ENCODE measurements at regions not wholly inside any gene's neighbourhood (a gene's known extent, or its start where the extent isn't known, plus 50 kb on each side); places are given as distances from the start of the nearest gene placed in this dataset.

- Histone ChIP-seq H3K27ac (ENCODE audit: low read depth) (no peak overlapping the region), H3K36me3 (ENCODE audit: insufficient read depth) (no peaks in the 10 kb centered on the region), H3K4me1 (ENCODE audit: insufficient read depth) (no peaks in the 10 kb centered on the region), H3K4me3 (ENCODE audit: low read depth, low read length) (no peak overlapping the region)
- no peak for DNase-seq (ENCODE audit: extremely low spot score)
- WGBS, result 76% methylated on average over 8 of the region's 8 CpGs
Measured at GRCh38 chr14:89641495-89642175, 224.6 kb upstream of the FOXN3 start.

DNA sequence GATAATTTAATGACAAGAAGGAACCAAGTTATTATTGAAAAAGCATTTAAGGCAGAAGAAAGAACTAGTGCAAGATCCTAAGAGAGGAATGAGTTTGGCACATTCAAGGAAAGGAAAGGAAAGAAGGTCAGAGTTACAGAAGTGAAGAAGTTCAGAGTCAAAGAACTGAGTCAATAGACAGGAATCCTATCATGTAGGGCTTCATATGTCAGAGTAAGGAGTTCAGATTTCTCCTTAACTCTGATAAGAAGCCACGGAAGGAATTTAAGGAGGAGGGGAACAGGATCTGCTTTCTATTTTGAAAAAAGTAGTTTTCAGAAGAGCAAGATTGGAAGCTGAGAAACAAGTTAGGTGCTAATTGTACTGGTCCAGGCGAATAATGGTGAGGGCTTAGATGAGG, 223.1 kb upstream of the FOXN3 start:
- Histone ChIP-seq H3K4me3 (ENCODE audit: low read depth, low read length) (no peak overlapping the region), H3K4me1 (ENCODE audit: insufficient read depth) (no peaks in the 10 kb centered on the region), H3K27ac (ENCODE audit: low read depth) (no peak overlapping the region), H3K36me3 (ENCODE audit: insufficient read depth) (no peaks in the 10 kb centered on the region)
- 73% methylated on average over 2 of the region's 2 CpGs for WGBS
- DNase-seq (ENCODE audit: extremely low spot score), result no peak

GRCh38 chr14:89639687-89640086, 222.7 kb upstream of the FOXN3 start:
- H3K4me3 ChIP-seq (ENCODE audit: low read depth, low read length), result no peak overlapping the region
- H3K27ac ChIP-seq (ENCODE audit: low read depth), result no peak overlapping the region
- H3K4me1 ChIP-seq (ENCODE audit: insufficient read depth), result no peaks in the 10 kb centered on the region
- no peaks in the 10 kb centered on the region for H3K36me3 ChIP-seq (ENCODE audit: insufficient read depth)
- no peak for DNase-seq (ENCODE audit: extremely low spot score)
- 95% methylated on average over 1 of the region's 1 CpG for WGBS

GRCh38 chr14:89638891-89639290, 221.9 kb upstream of the FOXN3 start:
- Histone ChIP-seq H3K36me3 (ENCODE audit: insufficient read depth) (no peaks in the 10 kb centered on the region), H3K4me3 (ENCODE audit: low read depth, low read length) (no peak overlapping the region), H3K4me1 (ENCODE audit: insufficient read depth) (no peaks in the 10 kb centered on the region), H3K27ac (ENCODE audit: low read depth) (no peak overlapping the region)
- WGBS, result 83% methylated on average over 4 of the region's 4 CpGs
- DNase-seq (ENCODE audit: extremely low spot score), result no peak

DNA sequence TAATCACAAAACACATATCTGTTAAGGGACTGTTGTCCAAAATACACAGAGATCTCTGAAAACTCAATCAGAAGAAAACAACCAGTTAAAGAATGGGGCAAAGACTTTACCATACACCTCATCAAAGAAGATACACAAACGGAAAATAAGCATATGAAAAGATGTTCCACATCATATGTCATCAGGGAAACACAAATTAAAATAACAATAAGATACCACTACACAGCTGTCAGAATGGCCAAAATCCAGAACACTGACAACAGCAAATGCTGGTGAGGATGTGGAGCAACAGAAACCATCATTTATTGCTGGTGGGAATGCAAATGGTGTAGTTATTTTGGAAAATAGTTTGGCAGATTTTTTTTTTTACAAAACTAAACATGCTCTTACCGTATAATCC, 220.5 kb upstream of the FOXN3 start:
- Histone ChIP-seq H3K36me3 (ENCODE audit: insufficient read depth) (no peaks in the 10 kb centered on the region), H3K27ac (ENCODE audit: low read depth) (no peak overlapping the region), H3K4me1 (ENCODE audit: insufficient read depth) (no peaks in the 10 kb centered on the region), H3K4me3 (ENCODE audit: low read depth, low read length) (no peak overlapping the region)
- WGBS, result 42% methylated on average over 2 of the region's 2 CpGs
- no peak for DNase-seq (ENCODE audit: extremely low spot score)

DNA sequence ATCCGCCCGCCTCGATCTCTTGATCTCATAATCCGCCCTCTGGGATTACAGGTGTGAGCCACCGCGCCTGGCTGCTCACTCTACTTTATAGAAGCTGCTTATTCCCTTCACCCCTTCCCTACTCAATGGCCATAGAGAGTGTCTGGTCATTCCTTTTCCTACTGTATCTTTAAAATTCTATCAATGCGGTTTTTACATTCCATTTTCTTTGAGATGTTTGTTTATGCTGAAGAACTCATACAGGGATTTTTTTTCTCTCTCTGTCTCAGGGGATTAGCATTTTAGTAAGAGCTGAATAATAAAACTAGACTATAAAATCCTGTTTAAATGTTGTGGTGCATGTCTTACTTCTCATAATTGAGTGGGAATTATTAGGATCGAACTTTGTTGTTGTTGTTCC, 218.6 kb upstream of the FOXN3 start:
- Histone ChIP-seq H3K36me3 (ENCODE audit: insufficient read depth) (no peaks in the 10 kb centered on the region), H3K4me1 (ENCODE audit: insufficient read depth) (no peaks in the 10 kb centered on the region), H3K27ac (ENCODE audit: low read depth) (no peak overlapping the region), H3K4me3 (ENCODE audit: low read depth, low read length) (no peak overlapping the region)
- WGBS, result 86% methylated on average over 8 of the region's 8 CpGs
- DNase-seq (ENCODE audit: extremely low spot score), result no peak

DNA sequence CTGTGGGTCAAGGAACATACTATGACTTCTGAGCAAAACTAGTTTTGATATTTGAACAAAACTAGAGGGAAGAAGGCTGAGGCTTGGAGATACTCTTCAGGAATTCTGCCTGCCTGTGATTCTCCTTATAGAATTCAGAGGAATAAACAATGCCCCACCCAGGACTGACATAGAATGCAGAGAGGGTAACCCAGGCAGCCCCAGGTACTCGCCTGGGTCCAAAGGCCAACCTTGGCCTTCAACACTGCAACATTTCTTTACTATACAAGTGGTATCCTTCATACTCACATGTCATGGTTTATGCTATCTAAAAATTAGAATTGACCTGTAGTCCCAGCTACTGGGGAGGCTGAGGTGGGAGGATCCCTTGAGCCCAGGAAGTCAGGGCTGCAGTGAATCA, 217.0 kb upstream of the FOXN3 start:
- Histone ChIP-seq H3K4me3 (ENCODE audit: low read depth, low read length) (no peak overlapping the region), H3K27ac (ENCODE audit: low read depth) (no peak overlapping the region), H3K4me1 (ENCODE audit: insufficient read depth) (no peaks in the 10 kb centered on the region), H3K36me3 (ENCODE audit: insufficient read depth) (no peaks in the 10 kb centered on the region)
- no peak for DNase-seq (ENCODE audit: extremely low spot score)
- WGBS, result 100% methylated on average over 1 of the region's 1 CpG

DNA sequence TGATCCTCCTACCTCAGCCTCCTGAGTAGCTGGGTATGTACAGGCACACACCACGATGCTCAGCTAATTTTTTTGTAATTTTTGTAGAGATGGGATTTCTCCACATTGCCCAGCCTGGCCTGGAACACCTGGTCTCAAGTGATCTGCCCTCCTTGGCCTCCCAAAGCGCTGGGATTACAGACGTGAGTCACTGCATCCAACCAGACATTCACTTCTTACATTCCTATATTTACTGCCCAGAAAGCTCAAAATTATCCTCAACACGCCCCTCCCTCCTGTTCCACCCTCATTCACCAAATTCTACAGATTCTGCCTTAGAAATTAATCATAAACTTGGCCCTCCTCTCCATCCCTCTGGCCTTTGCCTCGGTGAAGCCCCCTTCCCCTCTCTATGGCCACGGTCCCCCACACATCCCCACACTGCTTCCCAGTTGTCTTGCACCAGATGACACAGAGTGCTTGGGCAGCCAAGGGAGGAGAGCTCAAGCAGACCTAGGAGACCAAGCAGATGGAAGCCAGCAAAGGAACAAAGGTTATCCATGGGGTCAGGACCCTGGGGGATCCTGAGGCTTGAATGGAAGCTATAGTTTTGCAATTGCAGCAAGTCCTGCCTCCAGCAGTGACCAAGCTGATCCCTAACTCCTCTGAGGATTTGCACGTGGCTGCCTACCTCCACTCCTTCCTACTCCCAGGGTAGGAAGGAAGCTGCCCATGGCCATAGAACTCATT, 213.2 kb upstream of the FOXN3 start:
- no peak for DNase-seq (ENCODE audit: extremely low spot score)
- H3K27ac ChIP-seq (ENCODE audit: low read depth), result no peak overlapping the region
- WGBS, result 91% methylated on average over 7 of the region's 7 CpGs
- no peaks in the 10 kb centered on the region for H3K4me1 ChIP-seq (ENCODE audit: insufficient read depth)
- H3K4me3 ChIP-seq (ENCODE audit: low read depth, low read length), result no peak overlapping the region
- H3K36me3 ChIP-seq (ENCODE audit: insufficient read depth), result no peaks in the 10 kb centered on the region

DNA sequence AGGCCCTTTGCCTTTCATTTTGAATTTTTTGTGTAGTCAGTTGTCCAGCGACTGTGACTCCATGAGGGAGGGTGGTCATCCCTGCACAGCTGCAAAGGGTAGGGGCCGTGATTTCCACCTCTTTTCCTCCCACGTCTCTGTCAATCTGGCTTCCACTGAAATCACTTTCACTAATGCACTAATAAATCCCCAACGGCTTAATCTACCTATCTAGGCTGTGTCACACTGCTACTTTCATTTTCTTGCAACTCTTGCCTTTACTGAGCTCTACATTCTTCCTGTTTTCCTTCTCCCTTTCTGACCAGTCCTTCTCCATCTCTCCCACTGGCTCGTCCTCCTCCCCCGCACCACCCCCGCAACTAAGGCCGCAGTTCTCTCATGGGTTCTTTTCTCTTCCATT, 212.3 kb upstream of the FOXN3 start:
- no peak for DNase-seq (ENCODE audit: extremely low spot score)
- H3K4me3 ChIP-seq (ENCODE audit: low read depth, low read length), result no peak overlapping the region
- H3K4me1 ChIP-seq (ENCODE audit: insufficient read depth), result peaks cover 2% of the 10 kb centered on the region
- 80% methylated on average over 8 of the region's 8 CpGs for WGBS
- H3K36me3 ChIP-seq (ENCODE audit: insufficient read depth), result no peaks in the 10 kb centered on the region
- no peak overlapping the region for H3K27ac ChIP-seq (ENCODE audit: low read depth)

GRCh38 chr14:89628521-89628920, 211.5 kb upstream of the FOXN3 start:
- Histone ChIP-seq H3K27ac (ENCODE audit: low read depth) (no peak overlapping the region), H3K4me3 (ENCODE audit: low read depth, low read length) (no peak overlapping the region), H3K36me3 (ENCODE audit: insufficient read depth) (no peaks in the 10 kb centered on the region), H3K4me1 (ENCODE audit: insufficient read depth) (peaks cover 2% of the 10 kb centered on the region)
- WGBS, result 85% methylated on average over 4 of the region's 4 CpGs
- DNase-seq (ENCODE audit: extremely low spot score), result no peak

- H3K4me3 ChIP-seq (ENCODE audit: low read depth, low read length), result no peak overlapping the region
- H3K4me1 ChIP-seq (ENCODE audit: insufficient read depth), result peaks cover 2% of the 10 kb centered on the region
- no peak overlapping the region for H3K27ac ChIP-seq (ENCODE audit: low read depth)
- DNase-seq (ENCODE audit: extremely low spot score), result no peak
- 83% methylated on average over 6 of the region's 6 CpGs for WGBS
- H3K36me3 ChIP-seq (ENCODE audit: insufficient read depth), result no peaks in the 10 kb centered on the region
Measured at GRCh38 chr14:89626233-89626806, 209.3 kb upstream of the FOXN3 start.

DNA sequence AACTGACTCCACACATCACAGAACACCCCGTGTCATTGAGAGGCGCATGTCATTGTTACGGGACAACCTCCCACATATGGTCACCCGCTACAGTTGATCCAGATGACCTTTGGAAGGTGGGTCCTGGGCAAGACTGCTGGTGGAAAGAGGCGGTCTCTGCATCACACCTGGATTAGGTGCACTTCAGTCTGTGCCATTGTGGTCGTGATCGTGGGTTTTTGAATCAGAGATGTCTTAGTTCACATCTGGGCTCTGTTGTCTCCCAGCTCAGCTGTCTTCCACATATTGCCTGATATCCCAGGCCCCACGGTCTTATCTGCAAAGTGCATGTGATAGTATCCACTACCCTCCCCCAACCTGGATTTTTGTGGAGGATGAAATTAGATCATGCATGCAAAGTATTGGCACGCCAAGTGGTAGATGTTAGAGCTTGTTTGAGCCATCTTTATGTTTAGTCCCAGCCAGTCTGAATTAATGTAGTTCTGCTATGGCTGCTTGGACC, 208.7 kb upstream of the FOXN3 start:
- no peaks in the 10 kb centered on the region for H3K36me3 ChIP-seq (ENCODE audit: insufficient read depth)
- no peak for DNase-seq (ENCODE audit: extremely low spot score)
- WGBS, result 79% methylated on average over 9 of the region's 9 CpGs
- no peak overlapping the region for H3K27ac ChIP-seq (ENCODE audit: low read depth)
- peaks cover 2% of the 10 kb centered on the region for H3K4me1 ChIP-seq (ENCODE audit: insufficient read depth)
- H3K4me3 ChIP-seq (ENCODE audit: low read depth, low read length), result no peak overlapping the region

DNA sequence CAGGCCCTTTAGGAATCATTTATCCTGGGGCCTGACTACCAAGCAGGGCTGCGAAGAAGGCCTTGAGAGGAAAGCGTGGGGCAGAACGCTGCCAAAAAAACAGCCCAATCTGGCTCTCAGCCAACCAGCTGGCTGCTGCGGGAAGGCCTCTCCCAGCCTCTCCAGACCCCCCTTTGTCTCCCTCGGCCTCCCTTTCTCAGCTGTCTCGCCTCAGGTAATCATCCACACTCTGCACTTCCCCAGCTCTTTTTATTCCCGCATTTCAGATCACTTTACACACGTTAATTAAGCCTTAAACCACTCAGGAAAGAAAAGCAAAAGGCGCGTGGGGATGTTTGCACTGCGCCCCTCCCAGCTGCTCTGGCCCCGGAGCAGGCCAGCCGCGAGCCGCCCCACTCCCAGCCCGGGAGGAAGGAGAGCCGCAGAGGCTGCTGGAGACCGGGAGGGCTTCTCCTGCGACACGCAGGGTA, 208.2 kb upstream of the FOXN3 start:
- no peak overlapping the region for H3K4me3 ChIP-seq (ENCODE audit: low read depth, low read length)
- no peak for DNase-seq (ENCODE audit: extremely low spot score)
- 41% methylated on average over 20 of the region's 20 CpGs for WGBS

More for the DNA sequence above, 208.2 kb upstream of the FOXN3 start:
- Histone ChIP-seq H3K27ac (ENCODE audit: low read depth) (no peak overlapping the region), H3K4me1 (ENCODE audit: insufficient read depth) (peaks cover 2% of the 10 kb centered on the region), H3K36me3 (ENCODE audit: insufficient read depth) (no peaks in the 10 kb centered on the region)
